T-helper 1 cell (primary cell): ENCODE measurements at regions not wholly inside any gene's neighbourhood (a gene's known extent, or its start where the extent isn't known, plus 50 kb on each side); places are given as distances from the start of the nearest gene placed in this dataset.
"Not testable (repeated sequence)": the region's sequence is repeated elsewhere in the genome, so short reads cannot be mapped to it uniquely, and the experiment has no call there.

Experiments
- DNase-seq, 5 donors: peaks; one replicate each; pipeline ENCODE4 v3.0.0-alpha.2; 2012 to 2020

DNA sequence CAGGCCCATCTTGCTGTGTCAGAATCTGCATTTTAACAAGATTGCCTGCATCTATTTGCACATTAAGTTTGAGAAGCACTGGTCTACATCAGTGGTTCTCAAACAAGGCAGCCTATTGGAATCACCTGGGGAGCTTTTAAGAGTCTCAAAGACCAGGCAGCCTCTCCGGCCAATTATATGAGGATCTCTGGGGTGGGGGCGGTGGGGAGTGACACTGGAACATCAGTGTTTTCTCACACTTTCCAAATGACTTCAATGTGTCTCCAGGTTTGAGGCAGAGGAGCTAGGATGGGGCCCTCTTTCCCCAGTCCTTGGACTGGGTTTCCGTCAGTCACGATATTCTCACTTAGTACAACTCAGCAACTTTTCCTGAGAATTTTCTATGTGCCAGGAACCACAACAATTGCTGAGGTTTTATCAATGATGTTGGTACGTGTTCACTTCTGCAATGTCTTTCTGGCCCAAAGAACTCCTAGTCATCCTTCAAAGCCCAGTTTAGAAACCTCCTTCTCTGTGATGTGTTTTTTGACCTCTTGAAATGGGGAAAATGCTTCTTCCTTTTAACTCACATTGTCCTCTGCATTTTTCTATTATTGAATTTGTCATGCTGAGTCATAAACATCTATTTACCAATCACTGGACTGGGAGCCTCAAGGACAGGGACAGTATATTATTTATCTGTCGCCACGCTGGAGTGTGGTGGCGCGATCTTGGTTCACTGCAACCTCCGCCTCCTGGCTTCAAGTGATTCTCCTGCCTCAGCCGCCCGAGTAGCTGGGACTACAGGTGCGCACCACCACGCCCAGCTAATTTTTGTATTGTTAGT lies 130.9 kb downstream of the MYCN start:
- DNase-seq = no peak

DNA sequence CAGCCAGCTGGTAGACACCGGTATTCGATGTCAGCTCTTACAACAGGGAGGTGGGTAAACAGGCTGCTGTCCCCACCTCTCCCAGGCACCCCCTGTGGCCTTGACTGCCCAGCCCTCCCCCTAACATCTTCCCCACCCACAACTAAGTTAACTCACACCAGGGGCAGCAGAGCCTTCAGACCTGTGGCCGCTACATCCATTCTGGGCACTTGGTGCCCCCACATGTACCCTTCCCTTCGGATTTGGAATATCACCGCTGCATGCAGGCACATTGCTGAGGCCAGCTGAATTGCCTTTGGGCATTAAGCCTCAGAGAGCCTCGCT lies 130.3 kb downstream of the MYCN start:
- no peak for DNase-seq

DNA sequence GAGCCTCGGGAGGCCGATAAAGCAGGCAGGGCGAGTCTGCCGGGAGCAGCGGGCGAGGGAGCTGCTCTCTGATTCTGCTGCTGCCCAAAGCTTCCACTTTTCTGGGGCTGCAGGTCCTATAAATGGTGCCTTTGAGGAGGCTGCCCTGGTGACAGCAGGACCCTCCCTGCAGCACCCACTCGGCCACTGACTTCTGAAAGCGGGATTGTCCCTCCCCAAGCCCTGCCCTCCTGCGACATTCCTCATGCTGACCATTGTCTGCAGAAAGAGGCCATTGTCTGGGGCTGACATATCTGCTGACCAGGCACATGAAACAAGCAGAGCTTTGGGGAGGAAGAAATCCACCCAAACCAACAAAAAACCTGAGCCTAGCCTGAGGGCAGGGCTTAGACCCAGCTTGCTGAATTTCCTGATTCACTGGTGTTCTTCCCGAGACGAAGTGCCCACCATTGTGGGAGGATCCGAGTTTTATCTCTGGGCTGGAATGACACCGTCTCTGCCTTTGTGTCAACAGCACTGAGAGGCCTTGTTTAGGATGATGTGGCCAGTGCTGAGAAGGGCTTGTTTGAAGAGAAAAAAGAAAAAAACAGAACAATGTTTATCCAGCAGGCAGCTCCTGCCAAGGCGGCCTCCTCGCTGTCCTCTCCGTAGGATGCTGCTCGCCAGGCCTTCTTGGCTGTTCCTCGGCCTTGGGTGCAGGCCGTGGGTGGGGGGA lies 129.7 kb downstream of the MYCN start:
- DNase-seq = no peak

DNA sequence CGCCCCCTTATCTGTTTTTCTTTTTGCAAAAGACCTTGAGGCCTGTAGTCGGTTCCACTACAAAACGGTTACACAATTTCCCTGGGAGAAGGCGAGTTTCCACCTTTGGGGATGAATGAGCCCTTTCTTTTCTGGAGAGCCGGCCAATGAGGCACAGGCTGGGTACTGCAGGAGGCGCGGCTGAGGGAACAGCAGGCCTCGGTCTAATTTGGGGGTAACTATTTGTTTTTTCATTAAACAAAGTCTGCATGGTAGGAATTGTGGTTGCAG lies 129.2 kb downstream of the MYCN start:
- no peak for DNase-seq

DNA sequence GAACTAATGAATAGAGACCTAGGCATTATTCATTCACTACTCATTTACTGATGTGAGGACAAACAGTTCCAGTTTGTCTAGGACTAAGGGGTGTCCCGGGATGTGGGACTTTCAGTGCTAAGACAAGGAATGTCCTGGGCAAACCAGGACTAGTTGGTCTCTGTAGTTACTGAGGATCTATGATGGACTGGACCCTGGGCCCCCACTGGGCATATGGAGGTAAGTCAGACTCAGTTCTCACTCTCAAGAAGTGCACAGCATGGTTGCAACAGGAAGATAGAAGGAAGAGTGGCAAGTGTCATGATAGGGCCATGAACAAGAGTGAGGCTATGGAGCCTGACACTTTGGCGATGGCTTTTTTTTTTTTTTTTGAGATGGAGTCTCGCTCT lies 128.2 kb downstream of the MYCN start:
- no peak for DNase-seq

DNA sequence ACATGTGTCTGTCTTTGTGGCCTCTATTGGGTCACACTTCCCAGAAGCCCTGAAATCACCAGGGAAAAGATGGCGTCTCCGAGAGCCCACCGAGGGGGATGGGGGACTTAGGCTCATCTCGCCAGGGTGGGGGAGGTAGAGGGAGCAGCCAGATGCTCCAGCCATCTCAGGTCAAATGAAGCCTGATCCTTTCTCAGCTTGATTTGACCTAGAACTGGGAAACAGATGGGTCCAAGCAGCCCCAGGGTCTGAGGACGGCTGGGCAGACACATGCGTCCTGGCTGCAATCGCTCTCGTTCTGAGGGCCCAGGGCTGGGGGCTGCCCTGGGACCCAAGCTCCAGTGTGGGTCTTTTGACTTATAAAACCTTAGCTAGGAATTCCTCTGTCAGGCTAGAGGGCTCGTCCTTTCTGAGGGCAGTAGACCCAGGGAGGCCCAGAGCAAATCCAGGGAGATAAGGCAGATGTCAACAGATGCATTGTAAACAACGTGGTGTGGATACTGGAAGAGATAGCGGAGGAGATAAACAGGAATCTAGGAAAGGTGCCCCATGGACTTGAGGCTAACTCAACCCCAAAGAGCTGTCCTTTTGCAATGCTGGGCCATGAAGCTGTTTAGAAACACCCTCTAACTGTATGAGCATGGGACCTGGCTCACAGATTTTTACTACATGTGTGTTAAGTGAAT lies 127.7 kb downstream of the MYCN start:
- no peak for DNase-seq

DNA sequence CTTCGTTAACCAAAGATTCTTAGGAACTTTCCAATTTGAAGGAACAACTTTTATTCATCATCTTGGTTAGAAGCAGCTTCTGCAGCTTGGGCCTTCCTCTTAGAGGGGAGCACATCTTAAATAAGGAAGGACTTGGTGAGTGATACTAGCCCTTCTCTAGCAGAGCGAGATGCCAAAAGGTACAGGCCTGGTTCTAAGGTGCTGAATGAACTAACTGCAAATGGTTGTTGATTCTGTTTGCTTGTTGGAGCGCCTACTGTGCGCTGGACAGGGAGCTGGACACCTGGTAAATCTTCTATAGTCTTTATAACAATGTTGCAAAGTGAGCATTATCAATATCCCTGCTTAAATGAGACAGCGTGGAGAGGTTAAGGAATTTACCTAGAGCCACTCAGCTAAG lies 127.1 kb downstream of the MYCN start:
- DNase-seq = no peak

DNA sequence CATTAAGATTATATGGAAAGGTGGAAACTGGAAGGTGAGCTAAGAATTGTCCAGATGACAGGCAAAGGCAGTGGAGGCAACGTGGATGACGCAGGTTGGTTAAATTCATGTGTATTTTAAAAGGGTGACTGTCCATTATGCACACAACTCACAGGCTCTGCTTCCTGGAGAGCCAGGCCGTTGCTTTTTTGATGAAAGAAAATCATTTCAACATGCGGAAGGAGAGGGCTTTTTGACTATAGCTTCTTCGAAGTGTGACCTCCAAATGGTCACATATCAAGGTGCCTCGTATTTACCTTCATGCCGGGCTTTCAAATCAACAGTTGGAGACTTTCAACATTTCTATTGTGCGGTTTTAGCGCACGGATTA lies 126.7 kb downstream of the MYCN start:
- DNase-seq = no peak

DNA sequence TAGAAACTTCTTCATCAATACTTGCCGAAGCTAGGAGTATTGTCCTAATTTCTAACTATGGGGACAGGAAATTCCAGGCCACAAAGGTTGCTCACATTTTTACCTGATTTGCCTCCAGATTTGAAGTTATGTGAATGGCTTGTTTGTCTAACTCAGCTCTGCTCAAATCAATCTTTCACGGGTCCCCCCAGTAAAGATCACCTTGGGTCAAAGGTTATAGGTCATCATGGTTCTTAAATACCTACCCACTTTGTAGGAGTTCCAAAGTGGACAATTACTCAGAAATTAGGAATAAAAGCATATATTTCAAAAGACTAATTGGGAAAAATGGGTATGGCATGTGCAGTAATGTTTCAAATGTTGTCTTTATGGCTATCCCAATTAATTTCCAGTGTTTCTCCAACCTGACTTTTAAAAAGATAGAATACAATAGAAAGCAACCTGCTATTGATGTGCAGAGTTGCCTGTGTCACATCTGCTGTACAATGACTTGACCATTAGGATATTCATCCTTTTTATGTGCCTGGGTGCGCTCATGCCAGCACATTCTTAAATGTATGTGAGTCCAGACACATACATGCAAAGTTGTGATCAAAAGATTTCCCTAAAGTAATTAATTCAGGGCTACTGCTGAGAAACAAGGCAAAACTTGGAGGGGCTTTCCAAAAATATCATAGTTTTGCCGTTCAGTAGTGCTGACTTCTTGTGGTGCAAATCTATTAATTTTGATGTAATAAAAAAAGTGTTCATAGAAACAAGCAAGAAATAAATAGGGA lies 126.1 kb downstream of the MYCN start:
- DNase-seq = no peak

DNA sequence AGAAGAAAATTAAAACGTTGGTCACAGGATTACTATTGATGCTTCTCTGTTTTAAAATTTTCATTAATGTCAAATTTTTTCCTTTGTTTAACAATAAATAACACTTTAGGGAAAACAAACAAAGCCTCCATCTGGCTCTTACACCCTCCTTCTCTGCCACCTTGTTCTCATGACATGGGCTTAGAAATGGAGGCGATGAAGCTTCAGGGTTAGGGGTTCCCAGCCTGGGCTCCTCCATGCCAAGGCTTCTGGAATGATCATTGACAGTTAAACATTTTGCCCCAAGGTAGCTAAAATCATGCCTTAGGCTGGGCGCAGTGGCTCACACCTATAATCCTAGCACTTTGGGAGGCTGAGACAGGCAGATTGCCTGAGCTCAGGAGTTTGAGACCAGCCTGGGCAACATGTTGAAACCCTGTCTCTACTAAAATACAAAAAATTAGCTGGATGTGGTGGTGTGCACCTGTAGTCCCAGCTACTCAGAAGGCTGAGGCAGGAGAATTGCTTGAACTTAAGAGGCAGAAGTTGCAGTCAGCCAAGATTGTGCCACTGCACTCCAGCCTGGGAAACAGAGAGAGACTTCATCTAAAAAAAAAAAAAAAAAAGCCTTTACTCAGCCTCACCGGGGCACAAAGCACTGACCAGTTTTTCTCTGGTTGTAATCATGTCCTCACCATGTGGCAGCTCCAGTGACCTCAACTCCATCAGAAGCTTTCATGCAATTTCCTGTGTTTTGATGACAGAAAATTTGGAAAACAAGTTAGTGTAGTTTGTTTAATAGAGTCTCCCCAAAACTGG lies 125.1 kb downstream of the MYCN start:
- DNase-seq = not testable (repeated sequence)

DNA sequence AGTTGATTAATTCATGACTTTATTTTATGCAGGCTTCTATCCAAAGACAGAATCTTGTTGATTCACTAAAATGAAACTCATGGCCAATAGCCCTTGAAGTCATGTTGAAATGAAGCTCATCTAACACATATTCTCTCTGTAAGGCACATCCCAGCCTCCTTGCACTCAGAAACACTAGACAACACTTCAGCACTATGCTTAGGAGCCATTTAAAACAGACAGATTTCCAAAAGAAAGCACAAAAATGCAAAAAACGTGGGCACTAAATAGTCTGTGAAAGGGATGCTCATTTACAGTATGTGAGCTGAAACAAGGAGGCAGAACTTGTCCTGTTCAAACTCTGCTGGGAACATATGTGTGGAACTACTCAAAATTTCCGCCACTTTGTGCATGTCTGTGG lies 124.4 kb downstream of the MYCN start:
- DNase-seq = no peak

DNA sequence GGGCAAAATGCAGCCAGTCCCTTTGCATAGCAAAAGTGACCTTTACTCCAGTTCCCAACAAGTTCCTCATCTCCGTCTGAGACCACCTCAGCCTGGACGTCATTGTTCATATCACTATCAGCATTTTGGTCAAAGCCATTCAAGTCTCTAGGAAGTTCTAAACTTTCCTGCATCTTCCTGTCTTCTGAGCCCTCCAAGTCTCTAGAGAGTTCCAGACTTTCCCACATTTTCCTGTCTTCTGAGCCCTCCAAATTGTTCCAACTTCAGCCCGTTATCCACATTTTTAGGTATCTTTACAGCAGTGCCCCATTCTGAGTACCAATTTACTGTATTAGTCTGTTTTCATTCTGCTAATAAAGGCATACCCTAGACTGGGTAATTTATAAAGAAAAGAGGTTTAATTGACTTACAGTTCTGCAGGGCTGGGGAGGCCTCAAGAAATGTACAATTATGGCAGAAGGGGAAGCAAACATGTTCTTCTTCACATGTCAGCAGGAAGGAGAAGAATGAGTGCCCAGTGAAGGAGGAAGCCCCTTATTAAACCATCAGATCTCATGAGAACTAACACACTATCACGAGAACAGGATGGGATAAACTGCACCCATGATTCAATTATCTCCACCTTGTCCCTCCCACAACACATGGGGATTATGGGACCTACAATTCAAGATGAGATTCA lies 123.7 kb downstream of the MYCN start:
- no peak for DNase-seq

DNA sequence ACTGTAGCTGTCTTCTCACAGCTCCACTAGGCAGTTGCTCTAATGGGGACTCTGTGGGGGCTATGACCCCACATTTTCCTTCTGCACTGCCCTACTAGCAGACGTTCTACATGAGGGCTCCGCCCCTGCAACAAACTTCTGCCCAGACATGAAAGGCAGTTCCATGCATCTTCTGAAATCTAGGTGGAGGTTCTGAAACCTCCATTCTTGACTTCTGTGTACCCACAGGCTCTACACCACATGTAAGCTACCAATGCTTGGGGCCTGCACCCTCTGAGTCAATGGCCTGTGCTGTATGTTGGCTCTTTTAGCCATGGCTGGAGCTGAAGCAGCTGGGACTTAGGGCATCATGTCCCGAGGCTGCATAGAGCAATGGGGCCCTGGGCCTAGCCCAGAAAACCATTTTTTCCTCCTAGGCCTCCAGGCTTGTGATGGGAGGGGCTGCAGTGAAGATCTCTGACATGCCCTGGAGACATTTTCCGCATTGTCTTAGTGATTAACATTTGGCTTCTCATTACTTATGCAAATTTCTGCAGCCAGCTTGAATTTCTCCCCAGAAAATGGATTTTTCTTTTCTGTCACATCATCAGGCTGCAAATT lies 123.0 kb downstream of the MYCN start:
- no peak for DNase-seq

DNA sequence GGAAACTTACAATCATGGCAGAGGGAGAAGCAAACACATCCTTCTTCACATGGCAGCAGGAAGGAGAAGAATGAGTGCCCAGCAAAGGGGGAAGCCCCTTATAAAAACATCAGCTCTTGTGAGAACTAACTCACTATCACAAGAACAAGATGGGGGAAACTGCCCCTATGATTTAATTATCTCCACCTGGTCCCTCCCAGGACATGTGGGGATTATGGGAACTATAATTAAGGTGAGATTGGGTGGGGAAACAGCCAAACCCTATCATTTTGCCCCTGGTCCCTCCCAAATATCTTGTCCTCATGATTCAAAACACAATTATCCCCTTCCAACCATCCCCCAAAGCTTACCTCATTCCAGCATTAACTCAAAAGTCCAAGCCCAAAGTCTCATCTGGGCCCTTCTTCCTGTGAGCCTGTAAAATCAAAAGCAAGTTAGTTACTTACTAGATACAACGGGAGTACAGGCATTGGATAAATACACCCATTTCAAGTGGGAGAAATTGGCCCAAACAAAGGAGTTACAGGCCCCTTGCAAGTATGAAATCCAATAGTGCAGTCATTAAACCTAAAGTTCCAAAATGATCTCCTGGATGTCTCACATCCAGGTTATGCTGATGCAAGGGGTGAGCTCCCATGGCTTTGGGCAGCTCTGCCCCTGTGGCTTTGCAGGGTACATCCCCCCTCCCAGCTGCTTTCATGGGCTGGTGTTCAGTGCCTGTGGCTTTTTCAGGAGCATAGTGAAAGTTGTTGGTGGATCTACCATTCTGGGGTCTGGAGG lies 122.3 kb downstream of the MYCN start:
- no peak for DNase-seq

DNA sequence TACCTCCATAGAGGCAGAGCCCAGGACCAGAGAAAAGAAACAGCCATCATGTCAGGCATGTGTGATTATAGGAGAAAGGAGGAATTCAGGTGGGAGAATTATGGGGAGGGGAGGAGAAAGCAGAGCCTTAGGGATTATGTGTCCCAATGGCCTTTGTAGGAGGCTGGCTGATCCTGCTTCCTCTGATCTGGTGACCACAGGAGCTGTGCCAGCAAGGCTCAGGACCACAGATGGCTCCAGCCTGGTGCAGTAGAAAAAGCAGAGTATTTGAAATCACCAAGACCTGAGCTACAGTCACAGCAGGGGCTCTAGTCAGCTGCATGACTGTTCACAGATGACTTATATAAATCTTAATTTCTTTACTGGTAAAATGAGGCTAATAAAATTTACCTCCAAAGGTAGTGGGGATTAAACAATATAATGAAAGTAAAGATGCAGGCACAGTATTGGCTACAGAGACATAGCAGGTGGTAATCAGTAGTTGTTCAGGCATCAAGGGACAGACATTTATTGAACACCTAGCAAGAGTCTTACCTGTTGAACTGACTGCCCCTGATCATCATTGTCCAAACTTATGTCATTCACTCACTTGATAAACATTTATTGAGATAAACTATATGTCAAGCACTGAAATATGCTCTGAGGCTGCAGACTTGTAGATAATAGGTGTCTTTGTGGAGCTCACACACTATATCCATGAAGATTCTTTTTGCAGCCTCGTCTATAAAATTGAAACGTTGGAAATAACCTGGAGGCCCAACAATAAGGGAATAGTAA lies 121.3 kb downstream of the MYCN start:
- DNase-seq = no peak

DNA sequence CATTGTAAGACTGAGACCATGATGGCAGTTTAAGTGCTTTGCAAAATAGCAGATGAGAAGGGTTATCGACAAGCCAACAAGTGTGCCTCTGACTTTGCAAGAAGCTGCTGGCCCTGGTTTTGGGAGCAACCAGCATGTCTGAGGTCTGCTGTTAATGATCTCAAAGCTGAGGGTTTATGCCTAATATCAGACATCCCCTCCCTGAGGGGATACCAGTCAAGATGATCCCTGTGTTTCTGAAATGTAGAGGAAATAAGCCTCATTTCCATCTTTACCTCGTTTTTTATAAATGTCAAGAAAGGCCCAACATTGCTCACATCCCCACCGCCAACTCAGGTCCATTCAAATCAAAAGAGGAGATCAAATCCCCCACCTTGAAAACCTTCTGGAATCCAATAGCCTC lies 120.6 kb downstream of the MYCN start:
- DNase-seq = no peak

DNA sequence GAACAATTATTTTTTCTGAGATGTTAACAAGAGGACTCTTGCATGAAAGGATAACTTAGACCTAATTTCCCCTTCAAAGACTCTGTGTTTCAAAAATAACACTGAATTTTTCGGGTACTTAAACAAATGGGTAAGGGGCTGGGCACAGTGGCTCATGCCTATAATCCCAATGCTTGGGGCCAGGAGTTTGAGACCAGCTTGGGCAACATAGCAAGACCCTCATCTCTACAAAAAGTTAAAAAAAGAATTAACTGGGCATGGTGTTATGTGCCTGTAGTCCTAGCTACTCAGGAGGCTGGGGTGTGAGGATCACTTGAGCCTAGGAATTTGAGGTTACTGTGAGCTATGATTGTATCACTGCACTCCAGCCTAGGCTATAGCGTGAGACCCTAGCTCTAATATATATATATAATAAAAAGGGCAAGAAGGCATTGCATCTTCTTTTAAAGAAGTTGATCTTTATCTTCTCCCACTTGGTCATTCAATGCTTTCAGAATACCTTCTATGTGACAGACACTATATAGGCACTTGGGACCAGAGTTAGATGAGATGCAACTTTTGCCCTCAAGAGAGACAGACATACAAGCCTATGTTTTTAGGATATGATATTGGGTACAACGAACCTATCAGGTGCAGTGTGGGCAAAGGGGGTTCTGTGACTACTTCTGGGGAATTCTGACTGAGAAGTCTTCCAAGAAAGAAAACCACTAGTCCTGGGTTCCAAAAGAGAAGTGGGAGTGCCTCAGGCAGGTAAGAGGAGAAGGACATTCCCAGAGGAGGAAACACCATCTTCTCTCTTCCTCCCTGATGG lies 120.0 kb downstream of the MYCN start:
- no peak for DNase-seq

DNA sequence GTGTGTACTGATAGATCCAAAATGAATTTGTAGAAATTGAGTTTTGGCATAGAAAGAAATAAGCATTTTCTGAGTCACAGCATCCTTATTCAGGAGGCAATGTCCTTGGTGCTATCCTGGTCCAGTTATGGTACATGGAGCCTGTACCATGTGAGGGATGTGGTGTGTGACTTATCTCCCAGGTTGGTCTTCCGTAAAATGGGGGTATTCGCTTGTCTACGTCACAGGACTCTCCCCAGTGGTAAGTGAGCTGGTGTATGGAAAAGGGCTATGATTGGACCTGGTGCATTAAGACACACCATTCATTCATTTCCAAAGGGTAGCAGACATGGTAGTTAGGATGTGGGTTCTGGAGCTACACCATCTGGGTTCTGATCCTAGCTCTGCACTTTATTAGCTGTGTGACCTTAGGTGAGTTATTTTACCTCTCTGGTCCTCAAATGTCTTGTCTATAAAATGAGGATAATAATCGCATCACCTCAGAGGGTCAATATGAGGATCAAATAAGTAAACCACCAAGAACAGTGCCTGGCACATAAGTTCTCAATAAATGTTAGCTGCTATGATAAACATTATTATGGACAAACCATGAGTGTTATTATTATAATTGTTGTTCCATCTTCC lies 119.2 kb downstream of the MYCN start:
- DNase-seq = no peak
